DND-41 (cell line): ENCODE measurements at regions not wholly inside any gene's neighbourhood (a gene's known extent, or its start where the extent isn't known, plus 50 kb on each side); places are given as distances from the start of the nearest gene placed in this dataset.

Experiments used
- ATAC-seq: fragments of 200-7000 bp; cut with Tn5 transposase; 3 replicates; pipeline ENCODE4 v1.9.1; 2021; ENCODE audit warnings: low read depth; ENCODE audit not compliant: insufficient read depth
- DNase-seq: peaks from one replicate; pipeline ENCODE4 v3.0.0-alpha.2; 2020
- H2AFZ ChIP-seq: 2 replicates; pipeline ENCODE4 v1.6.0; 2012; ENCODE audit warnings: low read depth, low read length
- H3K27ac ChIP-seq: 2 replicates; pipeline ENCODE4 v1.5.1; 2012; ENCODE audit warnings: low read length, inconsistent platforms
- H3K27me3 ChIP-seq: fragments of 200-600 bp; sonication (generic); 2 replicates; pipeline ENCODE4 v1.6.0; 2012; ENCODE audit warnings: low read length, mild to moderate bottlenecking, inconsistent platforms; ENCODE audit not compliant: insufficient read depth, poor library complexity
- H3K36me3 ChIP-seq: 2 replicates; pipeline ENCODE4 v1.5.1; 2012; ENCODE audit warnings: low read length, inconsistent platforms; ENCODE audit not compliant: insufficient read depth
- H3K4me1 ChIP-seq: 2 replicates; pipeline ENCODE4 v1.5.1; 2012; ENCODE audit warnings: mild to moderate bottlenecking, low read length; ENCODE audit not compliant: insufficient read depth
- H3K4me2 ChIP-seq: 2 replicates; pipeline ENCODE4 v1.6.0; 2012; ENCODE audit warnings: mild to moderate bottlenecking, moderate library complexity, low read length, inconsistent platforms; ENCODE audit not compliant: insufficient read depth
- H3K4me3 ChIP-seq, 2 experiments: fragments of 200-600 bp in 1 of 2; shearing (Covaris generic) in 1 of 2; 2 replicates each; pipeline ENCODE4 v1.5.1; 2012 to 2016; ENCODE audit warnings: inconsistent platforms in 2 of 2, low read length in 2 of 2, mild to moderate bottlenecking in 2 of 2, low read depth in 1 of 2, moderate library complexity in 1 of 2
- H3K79me2 ChIP-seq: 2 replicates; pipeline ENCODE4 v1.6.0; 2012; ENCODE audit warnings: low read length, inconsistent platforms; ENCODE audit not compliant: insufficient read depth
- H3K9ac ChIP-seq: 2 replicates; pipeline ENCODE4 v1.6.0; 2012; ENCODE audit warnings: low read depth, mild to moderate bottlenecking, inconsistent platforms, low read length, moderate library complexity
- H3K9me3 ChIP-seq: 2 replicates; pipeline ENCODE4 v1.5.1; 2012; ENCODE audit warnings: low read length, moderate library complexity, mild to moderate bottlenecking, inconsistent platforms; ENCODE audit not compliant: insufficient read depth, severe bottlenecking
- H4K20me1 ChIP-seq: 2 replicates; pipeline ENCODE4 v1.6.0; 2012; ENCODE audit warnings: low read length; ENCODE audit not compliant: insufficient read depth
- EZH2 ChIP-seq: IDR thresholded peaks from 3 replicates; pipeline ENCODE4 v1.6.1; 2012; ENCODE audit warnings: borderline replicate concordance, low read depth, mild to moderate bottlenecking, moderate library complexity, low read length, inconsistent platforms; ENCODE audit not compliant: severe bottlenecking
- TF ChIP-seq, protein P1 (sequence below): IDR thresholded peaks from 2 replicates; pipeline ENCODE4 v1.5.1; 2012; ENCODE audit warnings: borderline replicate concordance, low read length, moderate library complexity, mild to moderate bottlenecking; ENCODE audit not compliant: poor library complexity, severe bottlenecking; ENCODE audit errors: extremely low read depth

DNA sequence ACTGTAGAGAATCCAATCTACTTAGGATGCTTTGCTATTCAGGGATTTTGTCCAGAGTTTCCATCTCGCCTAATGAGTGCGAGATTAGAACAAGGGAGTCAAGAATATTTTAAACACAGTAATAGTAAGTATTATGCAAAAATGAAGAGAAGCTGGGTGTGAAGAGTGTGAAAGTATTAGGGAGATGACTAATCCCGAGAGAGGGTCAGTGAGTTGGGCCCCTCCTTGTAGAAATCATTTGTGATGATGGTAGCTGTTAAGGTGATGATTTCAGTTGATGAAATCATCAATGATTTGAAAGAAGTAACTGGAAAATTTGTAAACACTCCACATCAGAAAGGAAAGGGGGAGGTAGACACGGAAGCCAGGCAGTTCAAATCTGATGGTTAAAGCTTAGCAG lies 478.9 kb upstream of the MGAT4C start:
- H3K4me2 ChIP-seq = no peak overlapping the region
- H3K4me3 ChIP-seq = no peak overlapping the region
- H3K27ac ChIP-seq = no peak overlapping the region
- no peaks in the 10 kb centered on the region for H3K36me3 ChIP-seq
- no peaks in the 10 kb centered on the region for H3K27me3 ChIP-seq
- ATAC-seq = no peak
- H2AFZ ChIP-seq = no peak overlapping the region
- no peaks in the 10 kb centered on the region for H3K9me3 ChIP-seq
- no peak overlapping the region for H3K9ac ChIP-seq
- H3K79me2 ChIP-seq = no peaks in the 10 kb centered on the region
- no peaks in the 10 kb centered on the region for H3K4me1 ChIP-seq
- H4K20me1 ChIP-seq = no peaks in the 10 kb centered on the region
- DNase-seq = no peak
- TF ChIP-seq, protein P1, sequence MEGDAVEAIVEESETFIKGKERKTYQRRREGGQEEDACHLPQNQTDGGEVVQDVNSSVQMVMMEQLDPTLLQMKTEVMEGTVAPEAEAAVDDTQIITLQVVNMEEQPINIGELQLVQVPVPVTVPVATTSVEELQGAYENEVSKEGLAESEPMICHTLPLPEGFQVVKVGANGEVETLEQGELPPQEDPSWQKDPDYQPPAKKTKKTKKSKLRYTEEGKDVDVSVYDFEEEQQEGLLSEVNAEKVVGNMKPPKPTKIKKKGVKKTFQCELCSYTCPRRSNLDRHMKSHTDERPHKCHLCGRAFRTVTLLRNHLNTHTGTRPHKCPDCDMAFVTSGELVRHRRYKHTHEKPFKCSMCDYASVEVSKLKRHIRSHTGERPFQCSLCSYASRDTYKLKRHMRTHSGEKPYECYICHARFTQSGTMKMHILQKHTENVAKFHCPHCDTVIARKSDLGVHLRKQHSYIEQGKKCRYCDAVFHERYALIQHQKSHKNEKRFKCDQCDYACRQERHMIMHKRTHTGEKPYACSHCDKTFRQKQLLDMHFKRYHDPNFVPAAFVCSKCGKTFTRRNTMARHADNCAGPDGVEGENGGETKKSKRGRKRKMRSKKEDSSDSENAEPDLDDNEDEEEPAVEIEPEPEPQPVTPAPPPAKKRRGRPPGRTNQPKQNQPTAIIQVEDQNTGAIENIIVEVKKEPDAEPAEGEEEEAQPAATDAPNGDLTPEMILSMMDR = no peak
- TF ChIP-seq EZH2 = no peak

DNA sequence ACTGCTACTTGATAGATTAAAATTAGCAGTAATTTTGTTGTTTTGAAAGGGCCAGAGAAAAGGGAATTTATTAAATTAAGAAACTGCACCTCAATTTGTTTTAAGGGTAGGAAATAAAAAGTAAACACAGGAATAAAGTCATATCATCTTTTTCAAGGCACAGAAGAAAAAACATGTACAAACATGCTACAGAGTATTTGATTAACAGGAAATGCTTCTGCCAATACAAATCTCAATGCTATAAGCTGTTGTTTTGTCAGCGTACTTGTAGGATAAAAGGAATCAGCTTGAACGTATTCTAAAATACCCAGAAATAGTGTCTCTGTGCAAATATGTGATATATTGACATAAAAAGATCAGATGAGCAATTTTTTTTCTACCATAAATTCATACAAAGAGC lies 474.0 kb upstream of the MGAT4C start:
- Histone ChIP-seq H4K20me1 (no peaks in the 10 kb centered on the region), H3K9me3 (no peaks in the 10 kb centered on the region), H3K4me2 (no peak overlapping the region), H2AFZ (no peak overlapping the region), H3K27me3 (no peaks in the 10 kb centered on the region), H3K79me2 (no peaks in the 10 kb centered on the region), H3K36me3 (no peaks in the 10 kb centered on the region), H3K9ac (no peak overlapping the region), H3K4me3 (no peak overlapping the region), H3K27ac (no peak overlapping the region), H3K4me1 (no peaks in the 10 kb centered on the region)
- TF ChIP-seq, protein P1 = no peak
- no peak for TF ChIP-seq EZH2
- no peak for ATAC-seq
- no peak for DNase-seq

GRCh38 chr12:86729739-86730138 lies 473.5 kb upstream of the MGAT4C start:
- Histone ChIP-seq H3K9me3 (no peaks in the 10 kb centered on the region), H2AFZ (no peak overlapping the region), H3K27me3 (no peaks in the 10 kb centered on the region), H3K4me1 (no peaks in the 10 kb centered on the region), H3K4me2 (no peak overlapping the region), H3K36me3 (no peaks in the 10 kb centered on the region), H3K27ac (no peak overlapping the region), H3K9ac (no peak overlapping the region), H4K20me1 (no peaks in the 10 kb centered on the region), H3K4me3 (no peak overlapping the region), H3K79me2 (no peaks in the 10 kb centered on the region)
- ATAC-seq (no peak), DNase-seq (no peak)
- TF ChIP-seq, protein P1 = no peak
- TF ChIP-seq EZH2 = no peak

- H3K9me3 ChIP-seq = no peaks in the 10 kb centered on the region
- H3K4me3 ChIP-seq = no peak overlapping the region
- H3K4me1 ChIP-seq = no peaks in the 10 kb centered on the region
- TF ChIP-seq, protein P1 = no peak
- TF ChIP-seq EZH2 = no peak
- H3K4me2 ChIP-seq = no peak overlapping the region
- DNase-seq = no peak
- H2AFZ ChIP-seq = no peak overlapping the region
- H4K20me1 ChIP-seq = no peaks in the 10 kb centered on the region
- no peaks in the 10 kb centered on the region for H3K36me3 ChIP-seq
- H3K9ac ChIP-seq = no peak overlapping the region
- no peak for ATAC-seq
- no peaks in the 10 kb centered on the region for H3K79me2 ChIP-seq
- H3K27me3 ChIP-seq = no peaks in the 10 kb centered on the region
- no peak overlapping the region for H3K27ac ChIP-seq
These were observed 471.0 kb upstream of the MGAT4C start for GRCh38 chr12:86727160-86727559.
